Loucy (cell line): ENCODE measurements at regions not wholly inside any gene's neighbourhood (a gene's known extent, or its start where the extent isn't known, plus 50 kb on each side); places are given as distances from the start of the nearest gene placed in this dataset.

ENCODE experiments used
- H2AFZ ChIP-seq: fragments of 200-600 bp; sonication (generic); 2 replicates; pipeline ENCODE4 v1.6.0; 2016; ENCODE audit warnings: antibody characterized with exemption, mild to moderate bottlenecking, low read length, moderate library complexity
- H3F3A ChIP-seq: fragments of 200-600 bp; 2 replicates; pipeline ENCODE4 v1.6.0; 2016; ENCODE audit warnings: antibody characterized with exemption, low read depth, mild to moderate bottlenecking
- H3K27me3 ChIP-seq: fragments of 200-600 bp; sonication (generic); 2 replicates; pipeline ENCODE4 v1.6.1; 2014; ENCODE audit warnings: low read length, mild to moderate bottlenecking; ENCODE audit not compliant: insufficient read depth, poor library complexity, severe bottlenecking
- H3K36me3 ChIP-seq: fragments of 200-600 bp; sonication (generic); 2 replicates; pipeline ENCODE4 v1.6.1; 2016; ENCODE audit warnings: low read length; ENCODE audit not compliant: insufficient read depth
- H3K4me1 ChIP-seq: fragments of 200-600 bp; sonication (generic); 2 replicates; pipeline ENCODE4 v1.5.1; 2014; ENCODE audit warnings: low read length, mild to moderate bottlenecking; ENCODE audit not compliant: insufficient read depth, poor library complexity, severe bottlenecking
- H3K4me2 ChIP-seq: fragments of 200-600 bp; sonication (generic); 2 replicates; pipeline ENCODE4 v1.6.0; 2014; ENCODE audit warnings: antibody characterized with exemption, low read length, low read depth, mild to moderate bottlenecking; ENCODE audit not compliant: poor library complexity, severe bottlenecking
- H3K4me3 ChIP-seq: fragments of 200-600 bp; sonication (generic); 2 replicates; pipeline ENCODE4 v1.5.1; 2014; ENCODE audit warnings: low read length, mild to moderate bottlenecking, mixed read lengths; ENCODE audit not compliant: poor library complexity, severe bottlenecking
- H3K79me2 ChIP-seq: fragments of 200-600 bp; sonication (generic); 2 replicates; pipeline ENCODE4 v1.6.1; 2014; ENCODE audit warnings: low read length; ENCODE audit not compliant: insufficient read depth
- H3K9ac ChIP-seq: fragments of 200-600 bp; sonication (generic); 2 replicates; pipeline ENCODE4 v1.6.0; 2014; ENCODE audit warnings: mild to moderate bottlenecking, low read depth, low read length, moderate library complexity; ENCODE audit not compliant: poor library complexity, severe bottlenecking
- H3K9me2 ChIP-seq: fragments of 200-600 bp; sonication (generic); replicated peaks from 2 replicates; pipeline ENCODE4 v1.6.1; 2016; ENCODE audit warnings: low read depth, low read length, mixed read lengths
- H3K9me3 ChIP-seq: fragments of 200-600 bp; sonication (generic); 2 replicates; pipeline ENCODE4 v1.6.1; 2014; ENCODE audit warnings: mild to moderate bottlenecking, antibody characterized with exemption, low read length, low read depth; ENCODE audit not compliant: insufficient read depth
- H4K20me1 ChIP-seq: fragments of 200-600 bp; sonication (generic); 2 replicates; pipeline ENCODE4 v1.6.0; 2014; ENCODE audit warnings: antibody characterized with exemption, low read length, mild to moderate bottlenecking; ENCODE audit not compliant: insufficient read depth, poor library complexity, severe bottlenecking
- EZH2phosphoT487 ChIP-seq: fragments of 200-600 bp; IDR thresholded peaks from 2 replicates; pipeline ENCODE4 v1.6.1; 2018; ENCODE audit warnings: antibody characterized with exemption, mild to moderate bottlenecking, moderate library complexity, borderline replicate concordance
- TF ChIP-seq, protein P1 (sequence below): fragments of 200-600 bp; sonication (generic); conservative IDR thresholded peaks from 2 replicates; pipeline ENCODE4 v1.5.1; 2014; ENCODE audit warnings: mild to moderate bottlenecking, antibody characterized with exemption, low read length

DNA sequence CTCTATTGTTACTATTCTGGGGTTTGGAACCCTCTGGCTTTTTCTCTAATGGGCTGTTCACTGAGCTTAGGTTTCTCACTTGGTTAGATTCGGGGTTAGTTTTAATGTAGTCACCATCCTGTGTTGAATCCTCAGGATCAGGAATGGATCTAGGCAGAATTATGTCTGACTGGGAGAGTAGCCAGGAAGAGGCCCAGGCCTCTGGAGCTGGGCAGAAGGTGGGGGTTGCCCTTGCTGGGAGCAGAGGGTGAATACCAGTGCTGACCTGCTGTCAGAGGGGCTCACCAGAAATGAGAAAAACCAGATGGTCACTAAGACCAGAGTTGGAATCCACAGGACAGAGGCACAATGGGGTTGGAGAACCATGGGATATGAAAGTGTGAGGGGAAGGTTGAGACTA, 126.6 kb upstream of the SLC4A4 start:
- peaks cover 61% of the 10 kb centered on the region for H3K79me2 ChIP-seq
- no peak overlapping the region for H3K4me3 ChIP-seq
- TF ChIP-seq, protein P1, sequence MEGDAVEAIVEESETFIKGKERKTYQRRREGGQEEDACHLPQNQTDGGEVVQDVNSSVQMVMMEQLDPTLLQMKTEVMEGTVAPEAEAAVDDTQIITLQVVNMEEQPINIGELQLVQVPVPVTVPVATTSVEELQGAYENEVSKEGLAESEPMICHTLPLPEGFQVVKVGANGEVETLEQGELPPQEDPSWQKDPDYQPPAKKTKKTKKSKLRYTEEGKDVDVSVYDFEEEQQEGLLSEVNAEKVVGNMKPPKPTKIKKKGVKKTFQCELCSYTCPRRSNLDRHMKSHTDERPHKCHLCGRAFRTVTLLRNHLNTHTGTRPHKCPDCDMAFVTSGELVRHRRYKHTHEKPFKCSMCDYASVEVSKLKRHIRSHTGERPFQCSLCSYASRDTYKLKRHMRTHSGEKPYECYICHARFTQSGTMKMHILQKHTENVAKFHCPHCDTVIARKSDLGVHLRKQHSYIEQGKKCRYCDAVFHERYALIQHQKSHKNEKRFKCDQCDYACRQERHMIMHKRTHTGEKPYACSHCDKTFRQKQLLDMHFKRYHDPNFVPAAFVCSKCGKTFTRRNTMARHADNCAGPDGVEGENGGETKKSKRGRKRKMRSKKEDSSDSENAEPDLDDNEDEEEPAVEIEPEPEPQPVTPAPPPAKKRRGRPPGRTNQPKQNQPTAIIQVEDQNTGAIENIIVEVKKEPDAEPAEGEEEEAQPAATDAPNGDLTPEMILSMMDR = no peak
- no peak for TF ChIP-seq EZH2phosphoT487
- peaks cover 18% of the 10 kb centered on the region for H3K4me1 ChIP-seq
- H3K36me3 ChIP-seq = no peaks in the 10 kb centered on the region
- H3K27me3 ChIP-seq = no peaks in the 10 kb centered on the region
- H3K9me2 ChIP-seq = no peaks in the 10 kb centered on the region
- H3K4me2 ChIP-seq = no peak overlapping the region
- H3K9ac ChIP-seq = no peak overlapping the region
- H3K9me3 ChIP-seq = no peaks in the 10 kb centered on the region
- H4K20me1 ChIP-seq = no peaks in the 10 kb centered on the region
- H3F3A ChIP-seq = no peaks in the 10 kb centered on the region
- H2AFZ ChIP-seq = no peak overlapping the region

DNA sequence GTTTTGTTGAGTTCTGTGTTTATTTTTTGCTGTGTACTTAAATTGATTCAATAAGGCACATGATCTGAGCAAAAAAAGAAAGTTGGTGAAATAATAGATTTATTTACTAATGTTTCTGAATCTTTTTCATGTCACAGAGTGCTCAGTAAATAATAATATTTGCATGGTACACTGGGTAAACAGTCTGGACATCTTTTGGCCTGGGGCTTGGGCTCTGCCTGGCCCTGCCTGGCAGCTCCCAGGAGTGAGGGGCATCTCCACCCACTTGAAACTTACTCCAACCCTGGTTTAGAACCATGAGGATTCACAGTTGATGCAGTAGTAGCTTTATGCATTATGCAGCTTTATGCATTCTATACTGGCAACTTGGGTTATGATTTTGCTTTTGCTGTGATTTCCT, 124.2 kb upstream of the SLC4A4 start:
- no peak for TF ChIP-seq EZH2phosphoT487
- TF ChIP-seq, protein P1 = no peak
- Histone ChIP-seq H3K9ac (no peak overlapping the region), H3K4me2 (no peak overlapping the region), H3K36me3 (no peaks in the 10 kb centered on the region), H3F3A (no peaks in the 10 kb centered on the region), H3K9me2 (no peaks in the 10 kb centered on the region), H3K4me1 (peaks cover 23% of the 10 kb centered on the region), H3K79me2 (peaks cover 49% of the 10 kb centered on the region), H3K27me3 (no peaks in the 10 kb centered on the region), H2AFZ (no peak overlapping the region), H3K9me3 (no peaks in the 10 kb centered on the region), H4K20me1 (no peaks in the 10 kb centered on the region), H3K4me3 (no peak overlapping the region)

DNA sequence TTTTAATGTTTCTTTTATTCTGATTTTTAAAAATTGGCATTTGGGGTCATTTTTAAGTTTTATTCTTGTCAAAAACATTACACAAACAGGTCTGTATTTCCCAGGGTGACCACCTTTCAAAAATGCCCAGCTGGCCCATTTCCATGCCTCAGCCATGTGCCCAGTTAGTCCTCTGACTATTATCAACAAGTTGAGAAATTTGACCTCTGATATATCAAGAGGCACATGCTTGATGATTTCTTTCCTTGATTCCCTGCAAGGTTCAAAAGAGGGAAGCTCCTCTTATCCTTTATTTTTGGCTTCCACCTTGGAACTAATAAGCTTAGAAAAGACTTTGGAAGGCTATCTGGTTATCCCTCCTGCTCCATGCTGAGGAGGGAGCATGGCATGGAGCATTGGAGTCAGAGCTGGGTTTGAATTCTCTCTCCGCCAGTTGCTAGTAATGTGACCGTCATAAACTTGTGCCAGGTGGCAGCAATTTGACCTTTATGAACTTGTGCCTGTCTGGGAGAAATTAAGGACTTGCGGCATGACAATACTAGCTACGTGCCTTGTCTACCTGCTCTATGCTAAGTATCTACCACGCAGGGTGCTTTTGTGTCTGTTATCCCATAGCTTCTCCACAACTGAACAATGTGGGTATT, 122.4 kb upstream of the SLC4A4 start:
- peaks cover 23% of the 10 kb centered on the region for H3K4me1 ChIP-seq
- no peaks in the 10 kb centered on the region for H3K27me3 ChIP-seq
- no peaks in the 10 kb centered on the region for H3K36me3 ChIP-seq
- H3K9me3 ChIP-seq = no peaks in the 10 kb centered on the region
- TF ChIP-seq, protein P1 = no peak
- TF ChIP-seq EZH2phosphoT487 = no peak
- no peak overlapping the region for H3K4me2 ChIP-seq
- no peak overlapping the region for H3K4me3 ChIP-seq
- H3K79me2 ChIP-seq = peaks cover 45% of the 10 kb centered on the region
- no peak overlapping the region for H2AFZ ChIP-seq
- no peaks in the 10 kb centered on the region for H4K20me1 ChIP-seq
- H3F3A ChIP-seq = no peaks in the 10 kb centered on the region
- H3K9ac ChIP-seq = no peak overlapping the region
- no peaks in the 10 kb centered on the region for H3K9me2 ChIP-seq
